Stromal cell of bone marrow (primary cell): ENCODE measurements at regions not wholly inside any gene's neighbourhood (a gene's known extent, or its start where the extent isn't known, plus 50 kb on each side); places are given as distances from the start of the nearest gene placed in this dataset.
A peak's percentile ranks its signal among the peaks of the same experiment; 100 is the strongest.
"Not testable (repeated sequence)": the region's sequence is repeated elsewhere in the genome, so short reads cannot be mapped to it uniquely, and the experiment has no call there.

ENCODE experiments used
- DNase-seq: peaks from one replicate; pipeline ENCODE4 v3.0.0-alpha.2; 2012; ENCODE audit warnings: low read depth

GRCh38 chr10:3407208-3407607, 234.6 kb upstream of the PITRM1 start:
- DNase-seq: no peak

GRCh38 chr10:3406556-3406955, 234.0 kb upstream of the PITRM1 start:
- no peak for DNase-seq

DNA sequence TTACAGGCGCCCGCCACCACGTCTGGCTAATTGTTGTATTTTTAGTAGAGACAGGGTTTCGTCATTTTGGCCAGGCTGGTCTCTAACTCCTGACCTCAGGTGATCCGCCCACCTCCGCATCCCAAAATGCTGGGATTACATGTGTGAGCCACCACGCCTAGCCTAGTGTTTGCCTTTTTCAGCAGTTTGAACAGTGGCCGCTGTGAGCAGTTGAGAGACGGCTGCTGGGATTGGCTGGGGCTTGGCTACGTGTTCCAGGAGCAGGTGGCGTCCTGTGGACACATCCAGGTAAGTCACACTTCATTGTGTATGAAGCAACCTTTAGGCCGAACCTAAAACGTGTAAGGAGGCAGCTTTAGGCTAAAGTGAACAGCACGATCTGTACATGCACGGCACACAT, 231.8 kb upstream of the PITRM1 start:
- DNase-seq: no peak

DNA sequence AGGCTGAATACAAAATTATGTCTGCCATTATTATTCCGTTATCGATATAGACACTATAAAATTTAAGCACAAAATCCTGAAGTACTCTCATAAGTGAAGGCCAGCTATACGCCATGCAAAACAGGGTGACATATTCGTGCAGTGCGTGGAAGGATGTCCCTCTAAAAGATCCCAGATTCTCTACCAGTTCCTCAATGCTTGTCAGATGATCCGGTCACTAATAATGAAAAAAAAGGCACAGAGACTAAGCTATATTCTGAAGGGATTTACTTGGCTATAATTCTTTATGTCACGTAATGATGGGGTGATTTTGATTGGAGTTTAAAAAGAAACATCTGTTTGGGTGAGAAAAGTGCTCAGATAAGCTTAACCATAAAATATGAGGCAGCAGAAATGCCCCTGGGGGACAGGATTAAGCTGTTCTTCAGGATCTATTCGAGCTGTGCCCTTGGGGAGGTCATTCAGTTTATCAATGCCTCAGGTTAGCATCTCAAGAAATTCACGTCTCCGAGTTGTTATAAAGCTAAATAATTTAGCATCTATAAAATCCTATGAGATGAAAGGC, 229.7 kb upstream of the PITRM1 start:
- DNase-seq: no peak

GRCh38 chr10:3401491-3401938, 228.9 kb upstream of the PITRM1 start:
- DNase-seq: no peak

DNA sequence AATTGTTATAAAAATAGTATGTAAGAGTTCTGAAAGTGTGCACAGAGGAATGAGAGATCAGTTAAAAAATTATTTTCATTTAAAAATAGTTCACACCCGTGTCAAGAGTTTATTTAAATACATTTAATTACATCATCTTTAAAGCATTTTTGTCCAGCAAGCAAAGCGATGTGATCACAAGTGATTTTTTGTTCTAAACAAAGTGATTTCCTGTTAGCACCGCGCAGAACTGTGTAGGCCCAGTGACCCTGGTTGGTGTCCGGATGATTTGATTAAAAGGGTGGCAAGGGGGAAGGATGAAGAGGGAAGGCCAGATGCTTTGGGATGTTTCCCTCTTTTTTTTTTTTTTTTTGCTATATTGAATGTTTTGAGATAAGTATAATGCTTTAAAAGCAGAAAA, 227.8 kb upstream of the PITRM1 start:
- no peak for DNase-seq

GRCh38 chr10:3399756-3400155, 227.2 kb upstream of the PITRM1 start:
- DNase-seq: no peak

DNA sequence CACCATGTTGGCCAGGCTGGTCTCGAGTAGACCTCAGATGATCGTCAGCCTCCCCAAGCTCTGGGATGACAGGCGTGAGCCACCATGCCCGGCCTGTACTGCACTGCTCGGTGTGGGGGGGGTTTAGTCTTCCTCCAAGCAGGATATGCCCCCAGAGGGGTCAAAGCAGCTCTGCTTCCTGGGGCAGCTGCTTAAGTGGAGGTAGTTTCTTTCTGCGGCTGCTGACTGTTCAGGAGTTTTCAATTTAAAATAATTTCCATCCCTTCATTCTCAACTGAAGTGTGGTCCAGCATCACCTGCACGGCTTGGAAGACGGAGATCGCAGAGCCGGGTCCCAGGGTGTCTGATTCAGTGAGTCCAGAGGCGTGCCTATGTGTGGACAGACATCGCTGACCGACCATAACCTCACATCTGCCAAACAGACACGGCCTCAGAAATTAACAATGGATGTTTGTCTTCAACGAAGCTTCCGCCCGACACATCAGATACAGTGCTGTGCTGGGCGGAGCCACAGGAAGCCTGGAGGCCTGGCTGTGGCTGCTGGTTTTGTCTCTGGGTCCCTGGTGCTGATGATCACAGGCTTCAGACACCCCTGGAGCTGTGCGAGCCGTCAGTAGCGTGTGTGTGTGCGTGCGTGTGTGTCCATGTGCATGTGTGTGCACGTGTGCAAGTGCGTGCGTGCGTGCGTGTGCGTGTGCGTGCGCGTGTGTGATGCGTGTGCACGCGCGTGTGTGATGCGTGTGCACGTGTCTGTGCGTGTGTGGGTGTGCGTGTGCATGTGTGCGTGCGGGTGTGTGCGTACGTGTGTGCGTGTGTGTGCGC, 226.5 kb upstream of the PITRM1 start:
- DNase-seq: no peak

DNA sequence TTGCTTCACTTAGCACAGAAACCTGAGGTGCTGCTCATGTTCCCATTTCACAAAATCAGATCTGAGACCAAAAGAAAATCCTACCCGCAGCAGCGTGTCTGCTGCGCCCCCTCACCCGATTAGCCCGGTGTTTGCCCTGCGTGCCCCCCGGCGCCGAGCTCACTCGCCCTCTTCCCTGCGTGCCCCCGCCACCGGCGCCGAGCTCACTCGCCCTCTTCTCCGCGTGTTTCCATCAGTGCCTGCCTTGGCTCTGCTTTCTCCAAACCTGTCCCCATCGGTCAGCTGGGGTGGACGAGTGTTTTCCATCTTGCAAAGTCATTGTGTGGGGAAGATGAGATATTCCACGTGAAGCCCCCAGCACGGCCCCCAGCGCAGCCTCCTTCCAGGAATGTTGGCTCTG, 225.3 kb upstream of the PITRM1 start:
- no peak for DNase-seq

GRCh38 chr10:3397231-3397630, 224.6 kb upstream of the PITRM1 start:
- DNase-seq: peak; percentile 27

- no peak for DNase-seq
Measured at GRCh38 chr10:3396116-3396515, 223.5 kb upstream of the PITRM1 start.

DNA sequence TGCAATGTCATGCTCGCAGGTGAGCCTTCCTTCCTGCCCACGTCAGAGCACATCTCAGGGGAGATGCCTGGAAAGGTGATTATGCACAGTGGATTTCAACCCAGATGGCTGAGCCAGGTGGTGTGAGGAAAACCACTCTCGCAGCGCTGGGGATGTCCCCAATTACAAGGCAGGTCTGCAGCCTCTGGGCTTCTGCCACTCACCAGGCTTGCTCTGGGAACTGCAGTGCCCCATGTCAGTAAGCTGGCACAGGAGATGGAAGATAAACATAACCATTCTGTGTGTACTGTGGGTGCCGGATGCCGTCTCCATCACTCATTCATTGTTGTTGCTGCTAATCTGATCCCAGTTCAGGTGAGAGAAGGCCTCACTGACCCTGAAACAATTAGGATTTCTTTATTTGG, 222.9 kb upstream of the PITRM1 start:
- DNase-seq: no peak

- DNase-seq: no peak
Measured at GRCh38 chr10:3395041-3395440, 222.5 kb upstream of the PITRM1 start.

GRCh38 chr10:3393958-3394357, 221.4 kb upstream of the PITRM1 start:
- no peak for DNase-seq

GRCh38 chr10:3391657-3392056, 219.1 kb upstream of the PITRM1 start:
- DNase-seq: no peak

- DNase-seq: no peak
Measured at GRCh38 chr10:3389130-3389529, 216.5 kb upstream of the PITRM1 start.

GRCh38 chr10:3385487-3385886, 212.9 kb upstream of the PITRM1 start:
- no peak for DNase-seq

GRCh38 chr10:3382092-3382491, 209.5 kb upstream of the PITRM1 start:
- no peak for DNase-seq

DNA sequence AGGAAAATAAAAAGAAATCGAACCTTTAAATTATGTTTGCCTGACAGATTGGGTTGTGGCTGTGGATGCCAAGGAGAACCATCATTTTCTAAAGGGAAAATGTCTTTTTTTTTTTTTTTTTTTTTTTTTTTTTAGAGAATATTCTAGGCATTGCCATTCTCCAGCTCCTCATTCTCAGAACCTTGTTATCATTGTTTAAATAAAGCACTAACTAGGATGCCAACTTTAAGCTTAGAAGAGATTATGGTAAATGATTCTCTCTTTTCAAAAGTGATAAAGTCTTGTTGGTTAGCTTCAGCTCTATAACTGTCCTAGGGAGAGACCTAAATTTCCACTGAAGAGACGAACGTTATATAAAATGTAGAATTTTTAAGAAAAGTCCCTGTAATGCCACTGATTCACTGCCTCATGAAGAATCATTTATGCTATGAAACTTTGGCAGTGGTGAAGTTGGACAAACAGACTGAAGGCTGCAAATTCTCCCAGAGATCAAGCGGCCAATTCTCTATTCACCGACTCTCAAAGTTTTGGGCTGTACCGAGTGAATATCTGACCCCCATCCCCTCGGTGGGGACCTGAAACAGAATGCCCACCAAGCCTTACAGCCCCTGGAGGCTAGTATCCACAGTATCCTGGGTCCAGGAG, 207.9 kb upstream of the PITRM1 start:
- DNase-seq: no peak

DNA sequence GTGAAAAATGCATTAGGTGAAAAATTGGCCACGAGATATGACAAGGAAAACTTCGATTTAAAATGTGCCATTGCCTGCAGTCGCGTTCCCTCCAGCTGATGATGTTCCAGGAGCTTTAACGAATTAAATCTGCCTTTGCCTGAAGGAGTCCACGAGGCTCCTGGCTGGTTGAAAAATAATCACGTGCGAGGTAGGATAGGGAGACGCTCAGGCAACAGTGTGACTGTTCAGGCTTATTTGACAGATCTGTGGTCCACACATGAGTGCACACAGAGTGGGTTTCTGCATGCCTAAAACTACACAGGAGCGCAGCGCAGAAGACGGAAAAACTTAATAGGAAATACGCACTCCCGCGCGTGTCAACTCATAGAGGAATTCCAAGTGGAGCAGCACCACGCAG, 204.0 kb upstream of the PITRM1 start:
- no peak for DNase-seq

DNA sequence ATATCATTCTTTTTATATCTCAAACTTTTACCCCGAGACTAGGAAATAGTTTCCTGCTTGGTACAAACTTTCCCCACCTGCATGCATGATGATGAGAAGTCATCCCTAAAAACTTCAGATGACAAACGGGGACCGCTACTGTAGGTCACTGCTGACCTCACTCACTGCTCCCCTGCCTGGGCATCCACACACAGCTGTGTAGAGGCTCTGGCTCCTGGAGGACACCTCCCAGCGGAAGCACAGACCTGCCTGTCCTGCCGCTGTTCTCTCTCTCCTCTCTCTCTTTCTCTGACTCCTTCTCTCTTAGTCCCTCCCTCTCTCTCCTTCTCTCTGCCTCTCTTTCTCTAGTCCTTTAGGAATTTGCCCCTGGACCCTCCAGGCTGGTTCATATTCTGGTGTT, 202.9 kb upstream of the PITRM1 start:
- DNase-seq: no peak

- DNase-seq: no peak
Measured at GRCh38 chr10:3374914-3375313, 202.3 kb upstream of the PITRM1 start.

- DNase-seq: not testable (repeated sequence)
Measured at GRCh38 chr10:3373374-3374027, 200.9 kb upstream of the PITRM1 start.
